NOMO-1 (cell line): ENCODE measurements at regions not wholly inside any gene's neighbourhood (a gene's known extent, or its start where the extent isn't known, plus 50 kb on each side); places are given as distances from the start of the nearest gene placed in this dataset.
A peak's percentile ranks its signal among the peaks of the same experiment; 100 is the strongest.

Experiments used
- DNase-seq, 2 experiments: peaks; one replicate each; lab custom pipeline; 2025; ENCODE audit not compliant: unreplicated experiment in 2 of 2; lab: John Stamatoyannopoulos, UW

DNA sequence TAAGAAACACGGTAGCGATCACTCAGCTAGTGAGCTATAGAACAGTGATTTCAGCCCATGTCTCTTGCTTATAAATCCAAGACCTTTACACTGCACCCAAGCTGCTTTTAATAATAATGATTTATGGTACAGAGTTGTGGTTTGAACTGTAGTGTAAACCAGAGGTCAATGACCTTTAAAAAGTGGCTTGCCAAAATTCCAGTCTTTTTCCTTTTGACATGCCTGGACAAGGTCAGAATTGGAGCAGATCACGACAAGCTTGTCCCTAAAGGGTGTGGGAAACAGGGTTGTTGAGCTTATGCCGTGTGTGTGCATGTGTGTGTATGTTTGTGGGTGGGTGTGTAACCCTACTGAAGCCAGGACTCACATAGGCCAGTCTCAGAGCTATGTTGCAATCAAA, 225.3 kb upstream of the CLINT1 start:
- no peak for DNase-seq

GRCh38 chr5:158082696-158083287, 223.8 kb upstream of the CLINT1 start:
- no peak for DNase-seq

DNA sequence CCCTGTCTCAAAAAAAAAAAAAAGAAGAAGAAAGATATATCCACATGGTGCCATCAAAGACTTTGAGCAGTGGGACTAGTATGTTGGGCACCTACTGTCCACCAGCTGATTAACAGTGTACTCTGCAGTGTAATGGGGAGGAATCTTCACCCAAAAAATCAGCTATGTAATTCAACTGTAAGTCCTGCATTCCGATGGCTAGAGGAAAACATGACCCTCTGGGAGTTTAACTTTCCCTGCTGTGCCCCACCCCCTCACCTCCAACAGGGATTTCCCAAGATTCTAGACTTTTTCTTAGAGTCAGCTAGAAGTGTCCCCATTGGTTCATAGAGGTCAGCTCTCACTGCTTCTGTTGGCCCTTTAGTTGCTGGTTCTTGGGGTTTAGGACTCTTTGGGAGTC, 221.2 kb upstream of the CLINT1 start:
- DNase-seq: no peak

- no peak for DNase-seq
These were observed 220.2 kb upstream of the CLINT1 start for GRCh38 chr5:158079097-158079496.

DNA sequence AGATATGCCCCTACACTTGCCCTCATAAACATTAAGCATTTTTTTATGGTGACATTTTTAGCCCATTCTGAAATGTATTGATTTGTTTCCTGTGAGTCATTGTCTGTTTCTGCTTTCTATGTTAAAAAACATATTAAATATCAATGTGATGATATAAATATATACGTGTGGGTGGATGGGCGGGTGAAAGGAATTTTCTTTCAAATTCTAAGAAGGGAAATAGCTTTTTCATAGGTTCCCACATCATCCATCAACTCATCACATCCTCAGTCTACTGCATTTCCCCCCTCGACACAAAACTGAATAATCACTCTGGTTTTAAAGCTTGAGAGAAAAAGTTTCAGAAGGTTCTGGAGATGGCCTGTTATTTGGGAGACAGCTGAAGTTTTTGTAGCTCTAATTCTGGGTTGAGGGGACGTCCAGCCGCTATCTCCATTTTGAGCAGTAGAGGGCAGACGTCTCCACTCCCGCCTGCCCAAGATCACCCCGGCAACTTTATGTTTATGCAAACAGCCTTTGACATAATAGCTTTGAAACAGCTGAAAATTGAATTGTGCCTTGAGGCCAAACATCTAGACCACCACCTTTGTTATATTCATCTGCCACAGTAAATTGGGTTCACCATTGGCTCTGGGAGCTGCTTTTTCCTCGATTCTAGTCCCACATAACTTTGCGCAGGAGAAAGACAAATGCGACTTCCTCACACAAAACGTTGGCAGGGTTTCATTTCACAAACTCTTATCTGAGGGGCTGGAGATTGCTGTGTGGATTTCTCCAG, 216.2 kb upstream of the CLINT1 start:
- DNase-seq: peak; percentile 64 to 67

- no peak for DNase-seq
These were observed 215.6 kb upstream of the CLINT1 start for GRCh38 chr5:158074597-158074991.

- no peak for DNase-seq
These were observed 211.9 kb upstream of the CLINT1 start for GRCh38 chr5:158070859-158071258.

- DNase-seq: no peak
These were observed 210.9 kb upstream of the CLINT1 start for GRCh38 chr5:158069838-158070237.

DNA sequence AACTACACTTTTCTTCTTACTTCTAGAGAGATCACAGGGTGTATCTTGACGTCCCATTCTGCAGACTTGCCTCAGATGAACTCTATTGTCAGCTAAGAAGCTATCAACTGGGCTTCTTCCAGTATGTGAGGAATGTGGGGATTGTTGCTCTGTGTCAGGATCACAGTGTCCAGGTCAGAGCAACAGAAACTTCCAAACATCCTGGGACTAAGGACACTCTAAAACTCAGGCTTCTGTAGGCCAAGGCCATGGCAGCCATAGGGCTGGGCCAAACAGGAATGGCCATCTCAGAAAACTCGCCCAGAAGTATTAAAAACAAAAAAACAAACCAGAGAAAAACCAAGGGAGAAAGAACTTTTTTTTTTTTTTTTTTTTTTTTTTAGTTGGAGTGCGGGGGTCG, 210.0 kb upstream of the CLINT1 start:
- no peak for DNase-seq

DNA sequence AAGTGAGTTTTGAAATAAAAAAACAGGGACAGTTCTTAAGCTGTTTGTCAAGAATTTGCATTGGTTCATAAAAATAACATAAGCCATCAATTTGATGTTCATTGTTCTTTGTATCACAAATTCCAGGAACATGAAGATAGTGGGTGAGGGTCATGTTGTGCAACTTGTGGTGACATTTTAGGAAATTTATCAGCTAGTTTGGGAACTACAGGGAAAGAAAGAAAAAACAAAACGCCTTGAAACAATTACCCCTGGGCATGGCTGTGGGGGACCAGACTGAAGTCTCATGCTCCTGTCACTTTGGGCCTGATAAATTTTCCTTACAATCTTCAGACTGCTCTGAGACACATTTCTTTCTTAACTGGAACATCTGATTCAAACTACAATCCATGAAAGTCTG, 207.1 kb upstream of the CLINT1 start:
- DNase-seq: no peak

DNA sequence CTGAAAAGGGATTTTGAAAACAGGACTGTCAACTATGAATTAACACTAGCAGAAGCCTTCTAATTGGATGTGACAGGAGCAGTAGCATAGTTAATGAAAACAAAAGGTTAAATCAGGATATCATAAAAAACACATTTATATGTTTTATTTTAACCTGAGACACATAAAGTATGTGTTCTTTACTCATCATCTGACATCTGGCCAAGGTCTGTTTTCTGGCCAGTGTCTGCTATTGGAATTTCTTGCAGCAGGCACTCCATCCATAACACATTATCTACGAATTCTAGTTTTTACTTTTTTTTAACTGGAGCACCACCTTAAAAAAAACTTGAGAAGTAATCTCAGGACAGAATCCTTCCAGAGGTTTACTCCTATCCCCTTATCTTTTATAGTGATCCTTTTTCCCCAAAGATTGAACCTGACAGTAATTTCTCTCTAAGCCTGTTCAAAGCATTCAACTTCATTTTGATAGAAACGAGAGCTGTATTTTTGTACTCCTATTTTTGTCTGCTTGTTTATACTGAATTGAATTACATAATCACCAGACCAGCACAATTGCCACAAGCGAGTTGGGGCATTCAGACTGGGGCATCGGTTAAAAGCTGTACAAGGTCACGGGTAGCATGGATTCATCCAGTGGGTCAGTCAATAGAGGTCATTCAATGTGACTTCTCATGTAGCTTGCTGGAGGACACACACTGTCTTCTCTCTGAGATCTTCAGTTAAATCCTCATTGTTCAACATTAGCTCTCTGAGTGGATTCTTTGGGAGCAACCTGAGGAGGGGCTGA, 205.6 kb upstream of the CLINT1 start:
- DNase-seq: no peak

GRCh38 chr5:158063052-158063451, 204.1 kb upstream of the CLINT1 start:
- no peak for DNase-seq

- DNase-seq: no peak
These were observed 202.5 kb upstream of the CLINT1 start for GRCh38 chr5:158061451-158061850.

- DNase-seq: no peak
These were observed 201.3 kb upstream of the CLINT1 start for GRCh38 chr5:158060212-158060611.

DNA sequence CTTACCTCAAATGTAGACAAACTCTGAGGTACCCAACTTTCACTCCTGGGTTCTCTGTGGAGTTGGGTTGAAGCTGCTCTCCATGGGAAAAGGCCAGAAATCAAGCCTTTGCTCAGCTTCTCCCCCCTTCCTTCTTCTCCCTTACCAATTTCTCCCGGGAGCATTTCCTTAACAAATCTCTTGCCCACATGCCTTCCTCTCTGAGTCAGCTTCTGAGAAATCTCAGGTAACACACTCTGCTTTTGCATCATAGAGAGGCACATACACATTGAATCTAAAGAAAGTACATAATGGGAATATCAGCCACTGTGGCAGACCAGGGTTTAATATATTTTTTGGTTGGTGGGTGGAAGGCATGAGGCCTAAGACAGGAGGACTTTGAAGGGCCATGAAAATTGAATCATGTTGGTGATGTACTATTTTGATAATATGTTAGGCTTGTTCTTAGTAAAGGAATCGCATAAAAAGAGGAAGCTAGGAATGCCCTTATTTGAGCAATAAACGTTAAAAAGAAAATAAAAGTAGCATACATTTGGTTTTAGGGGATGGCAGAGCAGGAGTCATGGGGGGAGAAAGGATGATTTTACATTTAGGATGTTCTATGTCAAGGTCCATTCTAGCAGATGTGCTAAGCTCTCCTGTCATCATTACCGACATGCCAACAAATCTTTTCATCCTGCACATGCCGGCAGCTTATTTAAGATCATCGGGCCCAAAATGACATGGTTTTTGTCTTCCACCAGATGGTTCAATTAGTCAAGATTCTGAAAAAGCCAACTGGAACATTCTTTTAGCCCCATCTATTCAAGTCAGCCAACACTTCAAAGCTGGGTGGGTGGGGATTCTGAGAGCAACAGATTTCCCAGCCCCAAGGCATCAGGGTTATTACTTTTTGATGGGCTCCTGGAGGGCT, 199.5 kb upstream of the CLINT1 start:
- no peak for DNase-seq

GRCh38 chr5:158056130-158056825, 197.3 kb upstream of the CLINT1 start:
- DNase-seq: no peak

DNA sequence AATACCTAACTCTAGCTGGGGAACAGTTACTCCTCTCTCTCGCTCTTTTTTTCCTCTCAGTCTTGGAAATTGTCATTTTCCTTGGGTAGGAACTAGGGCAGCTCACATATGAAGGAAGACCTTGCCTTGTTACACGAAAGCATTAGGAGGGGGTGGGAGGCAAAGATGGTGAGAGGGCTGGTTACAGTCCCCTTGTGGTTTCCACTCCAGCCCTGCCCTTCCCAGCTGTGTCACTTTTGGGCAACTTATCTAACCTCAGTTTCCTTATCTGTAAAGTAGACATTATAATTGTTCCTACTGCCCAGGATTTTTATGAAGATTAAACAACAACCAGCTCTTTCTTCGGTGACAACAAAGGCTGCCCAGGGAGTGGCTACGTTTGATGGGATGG, 196.2 kb upstream of the CLINT1 start:
- DNase-seq: no peak

DNA sequence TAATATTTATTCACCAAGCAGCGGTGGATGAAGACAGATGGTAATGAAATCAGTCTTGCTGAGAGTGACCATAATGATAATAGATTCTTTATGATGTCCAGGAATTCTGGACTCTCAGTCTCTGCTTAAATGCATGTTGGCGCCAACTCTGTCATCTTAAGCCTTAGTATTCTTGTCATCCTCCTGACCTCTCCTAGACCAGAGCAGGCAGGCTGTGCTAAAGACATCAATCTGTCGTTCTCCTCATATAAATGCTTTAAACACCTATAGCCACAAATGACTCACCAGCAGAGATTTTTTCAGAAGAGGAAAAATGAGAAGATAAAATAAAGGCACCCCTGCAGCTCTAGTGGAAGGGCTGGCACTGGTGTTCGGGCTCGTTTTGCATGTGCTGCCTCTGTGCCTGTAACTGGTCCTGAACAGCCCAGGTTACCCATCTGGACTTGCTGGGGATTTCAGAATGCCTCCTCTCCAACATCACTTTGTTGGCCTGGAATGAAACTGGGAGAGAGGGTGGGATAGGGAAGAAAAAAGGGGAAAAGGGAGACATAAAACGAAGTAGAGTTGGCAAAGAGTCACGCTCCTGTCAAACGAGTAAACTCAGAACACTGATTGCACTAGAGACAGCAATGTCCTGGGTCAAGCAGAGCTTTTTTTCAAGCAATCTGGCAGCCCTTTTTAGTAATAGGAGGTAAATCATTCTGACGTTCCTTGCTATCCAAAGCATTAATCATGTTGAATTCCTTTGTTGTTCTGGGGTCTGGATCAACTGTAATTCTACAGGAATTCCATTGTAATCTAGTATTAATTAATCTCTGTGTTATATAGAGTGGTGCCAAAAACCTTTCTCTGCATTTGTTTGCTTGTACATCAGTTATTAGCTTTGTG, 195.5 kb upstream of the CLINT1 start:
- no peak for DNase-seq

GRCh38 chr5:158051036-158051435, 192.1 kb upstream of the CLINT1 start:
- no peak for DNase-seq
